H1 (cell line): ENCODE measurements at regions not wholly inside any gene's neighbourhood (a gene's known extent, or its start where the extent isn't known, plus 50 kb on each side); places are given as distances from the start of the nearest gene placed in this dataset.

ENCODE experiments used
- CEBPB ChIP-seq: IDR thresholded peaks from 2 replicates; pipeline ENCODE4 v1.6.1; 2012; ENCODE audit warnings: low read depth, low read length
- CTCF ChIP-seq, 3 experiments: IDR thresholded peaks; 1 replicate in 2 of 3; 2 replicates in 1 of 3; pipeline versions ENCODE4 v1.5.1 to v1.6.1; 2011; ENCODE audit warnings: low read length in 3 of 3, mild to moderate bottlenecking in 3 of 3, inconsistent platforms in 2 of 3, low read depth in 1 of 3, moderate library complexity in 1 of 3; ENCODE audit not compliant: insufficient read depth in 1 of 3; ENCODE audit errors: control extremely low read depth in 1 of 3
- EGR1 ChIP-seq: IDR thresholded peaks from 2 replicates; pipeline ENCODE4 v1.6.1; 2011; ENCODE audit warnings: low read depth, low read length, borderline replicate concordance
- EP300 ChIP-seq, 2 experiments: IDR thresholded peaks; 1 replicate in 1 of 2; 2 replicates in 1 of 2; pipeline ENCODE4 v1.6.1; 2011 to 2012; ENCODE audit warnings: low read depth in 2 of 2, low read length in 2 of 2, mild to moderate bottlenecking in 2 of 2, borderline replicate concordance in 1 of 2, inconsistent platforms in 1 of 2, moderate library complexity in 1 of 2
- EZH2 ChIP-seq: fragments of 200-600 bp; sonication (generic); IDR thresholded peaks from 2 replicates; pipeline ENCODE4 v1.7.1; 2012; ENCODE audit warnings: low read depth, mild to moderate bottlenecking, moderate library complexity, low read length, inconsistent platforms; ENCODE audit not compliant: severe bottlenecking
- JUND ChIP-seq: IDR thresholded peaks from 2 replicates; pipeline ENCODE4 v1.6.1; 2011; ENCODE audit warnings: mild to moderate bottlenecking, improper control_type of control experiment, low read length
- KDM1A ChIP-seq: fragments of 200-600, 300-600 bp; sonication (generic); IDR thresholded peaks from 2 replicates; pipeline ENCODE4 v1.7.1; 2016; ENCODE audit warnings: mild to moderate bottlenecking, low read length, borderline replicate concordance
- MAFK ChIP-seq: IDR thresholded peaks from 2 replicates; pipeline ENCODE4 v1.6.1; 2012; ENCODE audit warnings: low read depth, mild to moderate bottlenecking, improper control_type of control experiment, low read length
- PHF8 ChIP-seq: fragments of 200-600 bp; sonication (generic); conservative IDR thresholded peaks from 2 replicates; pipeline ENCODE4 v1.7.1; 2012; ENCODE audit warnings: low read depth, mild to moderate bottlenecking, inconsistent platforms, low read length, moderate library complexity
- POLR2A ChIP-seq, 2 experiments: IDR thresholded peaks; 1 replicate in 1 of 2; 2 replicates in 1 of 2; pipeline ENCODE4 v1.6.1; 2011; ENCODE audit warnings: low read depth in 2 of 2, low read length in 2 of 2, mild to moderate bottlenecking in 2 of 2; ENCODE audit errors: control extremely low read depth in 1 of 2
- RAD21 ChIP-seq, 2 experiments: IDR thresholded peaks in 1 of 2; conservative IDR thresholded peaks in 1 of 2; 2 replicates each; pipeline ENCODE4 v1.6.1; 2011; ENCODE audit warnings: low read depth in 2 of 2, low read length in 2 of 2, improper control_type of control experiment in 1 of 2, inconsistent platforms in 1 of 2, mild to moderate bottlenecking in 1 of 2, moderate library complexity in 1 of 2
- TEAD4 ChIP-seq: IDR thresholded peaks from 2 replicates; pipeline ENCODE4 v1.6.1; 2012; ENCODE audit warnings: low read depth, low read length, inconsistent platforms, mixed read lengths
- TF ChIP-seq, protein P1 (sequence below): IDR thresholded peaks from 2 replicates; pipeline ENCODE4 v1.6.1; 2012; ENCODE audit warnings: low read length, inconsistent platforms

- TF ChIP-seq PHF8: no peak
- TF ChIP-seq, protein P1, sequence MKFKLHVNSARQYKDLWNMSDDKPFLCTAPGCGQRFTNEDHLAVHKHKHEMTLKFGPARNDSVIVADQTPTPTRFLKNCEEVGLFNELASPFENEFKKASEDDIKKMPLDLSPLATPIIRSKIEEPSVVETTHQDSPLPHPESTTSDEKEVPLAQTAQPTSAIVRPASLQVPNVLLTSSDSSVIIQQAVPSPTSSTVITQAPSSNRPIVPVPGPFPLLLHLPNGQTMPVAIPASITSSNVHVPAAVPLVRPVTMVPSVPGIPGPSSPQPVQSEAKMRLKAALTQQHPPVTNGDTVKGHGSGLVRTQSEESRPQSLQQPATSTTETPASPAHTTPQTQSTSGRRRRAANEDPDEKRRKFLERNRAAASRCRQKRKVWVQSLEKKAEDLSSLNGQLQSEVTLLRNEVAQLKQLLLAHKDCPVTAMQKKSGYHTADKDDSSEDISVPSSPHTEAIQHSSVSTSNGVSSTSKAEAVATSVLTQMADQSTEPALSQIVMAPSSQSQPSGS: no peak
- no peak for TF ChIP-seq CTCF (IDR thresholded peaks at IDR 0.05; ENCODE audit: control extremely low read depth in 1 of 3, insufficient read depth in 1 of 3, low read depth in 1 of 3, low read length in 3 of 3)
- TF ChIP-seq CEBPB: no peak
- no peak for TF ChIP-seq MAFK
- no peak for TF ChIP-seq RAD21 (IDR thresholded peaks at IDR 0.05 in 1 of 2, conservative IDR thresholded peaks at IDR 0.05 in 1 of 2; ENCODE audit: low read depth in 2 of 2, low read length in 2 of 2)
- TF ChIP-seq EGR1: no peak
- TF ChIP-seq KDM1A: no peak
- TF ChIP-seq POLR2A (IDR thresholded peaks at IDR 0.05; ENCODE audit: control extremely low read depth in 1 of 2, low read depth in 2 of 2, low read length in 2 of 2): no peak
- TF ChIP-seq EP300 (IDR thresholded peaks at IDR 0.05; ENCODE audit: borderline replicate concordance in 1 of 2, low read depth in 2 of 2, low read length in 2 of 2): no peak
- TF ChIP-seq JUND: no peak
- no peak for TF ChIP-seq EZH2
- no peak for TF ChIP-seq TEAD4
Measured at GRCh38 chr14:42469637-42470426, 863.2 kb downstream of the LRFN5 start.
